ENCODE measurements at regions not wholly inside any gene's neighbourhood (a gene's known extent, or its start where the extent isn't known, plus 50 kb on each side); places are given as distances from the start of the nearest gene placed in this dataset.

- Histone ChIP-seq H3K27me3 (ENCODE audit: low read depth) (no peaks in the 10 kb centered on the region), H3K4me1 (no peaks in the 10 kb centered on the region), H3K4me3 (no peak overlapping the region), H3K27ac (no peak overlapping the region), H3K36me3 (no peaks in the 10 kb centered on the region), H3K9me3 (no peaks in the 10 kb centered on the region)
- intact Hi-C loops (cut with DNase I): no loop called here
- no peak for TF ChIP-seq CTCF (IDR thresholded peaks at IDR 0.05)
- no peak for DNase-seq
- no peak for ATAC-seq
These were observed 636.9 kb upstream of the BOD1L1 start for GRCh38 chr4:14264437-14264836.

- Histone ChIP-seq H3K4me3 (no peak overlapping the region), H3K4me1 (no peaks in the 10 kb centered on the region), H3K27me3 (ENCODE audit: low read depth) (no peaks in the 10 kb centered on the region), H3K27ac (no peak overlapping the region), H3K9me3 (no peaks in the 10 kb centered on the region), H3K36me3 (no peaks in the 10 kb centered on the region)
- DNase-seq (no peak), ATAC-seq (no peak)
- intact Hi-C loops (cut with DNase I): no loop called here
- TF ChIP-seq CTCF (IDR thresholded peaks at IDR 0.05): no peak
These were observed 638.1 kb upstream of the BOD1L1 start for GRCh38 chr4:14265651-14266050.

- Histone ChIP-seq H3K4me3 (no peak overlapping the region), H3K36me3 (no peaks in the 10 kb centered on the region), H3K27ac (no peak overlapping the region), H3K27me3 (ENCODE audit: low read depth) (no peaks in the 10 kb centered on the region), H3K4me1 (no peaks in the 10 kb centered on the region), H3K9me3 (no peaks in the 10 kb centered on the region)
- no peak for TF ChIP-seq CTCF (IDR thresholded peaks at IDR 0.05)
- intact Hi-C loops (cut with DNase I): no loop called here
- no peak for ATAC-seq
- no peak for DNase-seq
These were observed 640.0 kb upstream of the BOD1L1 start for GRCh38 chr4:14267373-14268060.

GRCh38 chr4:14269824-14270223, 642.3 kb upstream of the BOD1L1 start:
- intact Hi-C loops (cut with DNase I): no loop called here

GRCh38 chr4:14272206-14272605, 644.7 kb upstream of the BOD1L1 start:
- no peak for TF ChIP-seq CTCF (IDR thresholded peaks at IDR 0.05)
- no peaks in the 10 kb centered on the region for H3K9me3 ChIP-seq
- ATAC-seq: no peak
- H3K27me3 ChIP-seq (ENCODE audit: low read depth): no peaks in the 10 kb centered on the region
- H3K27ac ChIP-seq: no peak overlapping the region
- H3K4me3 ChIP-seq: no peak overlapping the region
- intact Hi-C loops (cut with DNase I): no loop called here
- no peaks in the 10 kb centered on the region for H3K36me3 ChIP-seq
- no peak for DNase-seq
- no peaks in the 10 kb centered on the region for H3K4me1 ChIP-seq

More at GRCh38 chr4:14269824-14270223, 642.3 kb upstream of the BOD1L1 start:
- no peak overlapping the region for H3K27ac ChIP-seq
- DNase-seq (no peak), ATAC-seq (peak; percentile 33 to 63)
- no peaks in the 10 kb centered on the region for H3K4me1 ChIP-seq
- TF ChIP-seq CTCF (IDR thresholded peaks at IDR 0.05): no peak
- no peak overlapping the region for H3K4me3 ChIP-seq
- no peaks in the 10 kb centered on the region for H3K9me3 ChIP-seq
- no peaks in the 10 kb centered on the region for H3K36me3 ChIP-seq
- H3K27me3 ChIP-seq (ENCODE audit: low read depth): no peaks in the 10 kb centered on the region

All from lower lobe of right lung (tissue), 2 donors.